Esophagus muscularis mucosa (tissue), 3 donors: ENCODE measurements at regions not wholly inside any gene's neighbourhood (a gene's known extent, or its start where the extent isn't known, plus 50 kb on each side); places are given as distances from the start of the nearest gene placed in this dataset.

ENCODE experiments used
- CTCF ChIP-seq, 3 experiments: fragments of 200-600 bp in 2 of 3; fragments of 450-650 bp in 1 of 3; sonication (generic) in 2 of 3; IDR thresholded peaks; one replicate each; pipeline ENCODE4 v1.5.1; 2017 to 2019; ENCODE audit warnings: antibody characterized with exemption in 3 of 3, mild to moderate bottlenecking in 2 of 3, moderate library complexity in 1 of 3
- POLR2A ChIP-seq: fragments of 450-650 bp; IDR thresholded peaks from one replicate; pipeline ENCODE4 v1.6.1; 2017; ENCODE audit warnings: antibody characterized with exemption, moderate library complexity, mild to moderate bottlenecking, low read depth

DNA sequence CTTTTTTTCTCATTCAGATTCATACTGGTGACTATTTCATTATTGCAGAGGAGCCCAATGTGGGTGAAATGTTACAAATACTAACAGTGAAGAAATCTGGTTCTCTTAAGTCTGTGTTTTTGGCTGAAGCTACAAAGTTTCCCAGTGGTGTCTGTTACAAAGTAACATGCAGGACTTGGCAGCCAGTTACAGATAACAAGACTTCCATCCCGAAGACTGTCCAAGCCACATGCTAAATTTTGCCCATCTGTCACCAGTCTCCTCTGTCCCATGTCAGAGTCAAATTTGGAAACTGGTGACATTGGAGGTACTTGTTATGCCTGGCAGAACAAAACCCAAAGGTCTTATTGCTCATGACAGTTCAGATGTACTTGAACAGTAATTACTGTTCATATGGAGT is 269.2 kb upstream of the GOLIM4 start:
- no peak for TF ChIP-seq CTCF (IDR thresholded peaks at IDR 0.05)
- TF ChIP-seq POLR2A = no peak
